H1 (cell line): ENCODE measurements at regions not wholly inside any gene's neighbourhood (a gene's known extent, or its start where the extent isn't known, plus 50 kb on each side); places are given as distances from the start of the nearest gene placed in this dataset.

Experiments
- CHD1 ChIP-seq: IDR thresholded peaks from 2 replicates; pipeline ENCODE4 v1.6.1; 2012; ENCODE audit warnings: low read depth, low read length, improper control_type of control experiment
- EZH2 ChIP-seq: fragments of 200-600 bp; sonication (generic); IDR thresholded peaks from 2 replicates; pipeline ENCODE4 v1.7.1; 2012; ENCODE audit warnings: low read depth, mild to moderate bottlenecking, moderate library complexity, low read length, inconsistent platforms; ENCODE audit not compliant: severe bottlenecking
- POLR2AphosphoS5 ChIP-seq: IDR thresholded peaks from 2 replicates; pipeline ENCODE4 v1.6.1; 2011; ENCODE audit warnings: low read depth, low read length
- RAD21 ChIP-seq, 2 experiments: IDR thresholded peaks in 1 of 2; conservative IDR thresholded peaks in 1 of 2; 2 replicates each; pipeline ENCODE4 v1.6.1; 2011; ENCODE audit warnings: low read depth in 2 of 2, low read length in 2 of 2, improper control_type of control experiment in 1 of 2, inconsistent platforms in 1 of 2, mild to moderate bottlenecking in 1 of 2, moderate library complexity in 1 of 2
- RFX5 ChIP-seq: IDR thresholded peaks from 2 replicates; pipeline ENCODE4 v1.6.1; 2011; ENCODE audit warnings: low read depth, low read length, improper control_type of control experiment, borderline replicate concordance
- SUZ12 ChIP-seq: fragments of 200-600 bp; sonication (generic); IDR thresholded peaks from 2 replicates; pipeline ENCODE4 v1.6.1; 2012; ENCODE audit warnings: mild to moderate bottlenecking, inconsistent platforms, low read length, moderate library complexity, mixed read lengths
- TF ChIP-seq, protein P1 (sequence below): IDR thresholded peaks from 2 replicates; pipeline ENCODE4 v1.6.1; 2011; ENCODE audit warnings: low read length, improper control_type of control experiment
- TF ChIP-seq, protein P2 (sequence below), 3 experiments: IDR thresholded peaks; 1 replicate in 2 of 3; 2 replicates in 1 of 3; pipeline versions ENCODE4 v1.5.1 to v1.6.1; 2011; ENCODE audit warnings: low read length in 3 of 3, mild to moderate bottlenecking in 3 of 3, inconsistent platforms in 2 of 3, low read depth in 1 of 3, moderate library complexity in 1 of 3; ENCODE audit not compliant: insufficient read depth in 1 of 3; ENCODE audit errors: control extremely low read depth in 1 of 3

DNA sequence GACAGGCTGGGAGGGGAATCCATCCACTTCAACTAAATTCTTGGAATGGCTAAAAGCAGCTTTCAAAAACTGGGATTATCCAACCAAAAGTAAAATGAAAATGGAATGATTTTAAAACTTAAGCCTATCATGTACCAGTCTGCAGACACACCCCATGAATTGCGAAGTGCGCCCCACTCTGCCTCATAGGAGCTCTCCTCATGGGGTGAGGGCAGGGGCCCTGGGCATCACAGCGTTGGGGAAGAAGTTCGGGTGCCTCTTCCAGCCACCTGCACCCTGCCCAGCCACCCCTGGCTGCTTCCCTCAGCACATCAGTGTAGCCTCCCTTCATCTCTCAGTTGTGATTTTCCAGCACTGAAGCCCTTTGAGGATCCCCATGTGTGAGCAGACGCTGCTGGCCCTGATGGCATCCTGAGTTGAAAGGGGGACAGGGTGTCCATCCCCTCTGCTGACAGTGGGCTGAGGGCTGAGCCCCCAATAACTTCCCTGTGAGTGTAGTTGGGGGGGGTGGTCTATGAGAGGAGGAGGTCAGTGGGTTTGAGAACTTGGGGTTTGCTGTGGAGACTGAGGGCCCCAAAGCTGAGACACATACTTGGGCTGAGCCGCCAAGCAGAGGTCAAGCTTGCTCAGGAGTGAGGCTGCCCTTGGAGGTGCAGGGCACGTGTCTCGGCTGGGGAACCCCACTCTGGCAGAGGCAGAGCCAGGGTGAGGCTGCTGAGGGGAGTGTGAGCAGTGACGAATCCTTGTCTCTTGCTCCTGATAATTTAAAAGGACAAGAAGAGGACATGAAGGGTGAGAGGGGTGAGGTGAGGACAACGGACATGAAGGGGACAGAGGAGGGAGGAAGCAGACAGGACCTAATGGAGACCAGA, 542.1 kb downstream of the TCERG1L start:
- TF ChIP-seq, protein P1, sequence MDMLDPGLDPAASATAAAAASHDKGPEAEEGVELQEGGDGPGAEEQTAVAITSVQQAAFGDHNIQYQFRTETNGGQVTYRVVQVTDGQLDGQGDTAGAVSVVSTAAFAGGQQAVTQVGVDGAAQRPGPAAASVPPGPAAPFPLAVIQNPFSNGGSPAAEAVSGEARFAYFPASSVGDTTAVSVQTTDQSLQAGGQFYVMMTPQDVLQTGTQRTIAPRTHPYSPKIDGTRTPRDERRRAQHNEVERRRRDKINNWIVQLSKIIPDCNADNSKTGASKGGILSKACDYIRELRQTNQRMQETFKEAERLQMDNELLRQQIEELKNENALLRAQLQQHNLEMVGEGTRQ = no peak
- TF ChIP-seq, protein P2, sequence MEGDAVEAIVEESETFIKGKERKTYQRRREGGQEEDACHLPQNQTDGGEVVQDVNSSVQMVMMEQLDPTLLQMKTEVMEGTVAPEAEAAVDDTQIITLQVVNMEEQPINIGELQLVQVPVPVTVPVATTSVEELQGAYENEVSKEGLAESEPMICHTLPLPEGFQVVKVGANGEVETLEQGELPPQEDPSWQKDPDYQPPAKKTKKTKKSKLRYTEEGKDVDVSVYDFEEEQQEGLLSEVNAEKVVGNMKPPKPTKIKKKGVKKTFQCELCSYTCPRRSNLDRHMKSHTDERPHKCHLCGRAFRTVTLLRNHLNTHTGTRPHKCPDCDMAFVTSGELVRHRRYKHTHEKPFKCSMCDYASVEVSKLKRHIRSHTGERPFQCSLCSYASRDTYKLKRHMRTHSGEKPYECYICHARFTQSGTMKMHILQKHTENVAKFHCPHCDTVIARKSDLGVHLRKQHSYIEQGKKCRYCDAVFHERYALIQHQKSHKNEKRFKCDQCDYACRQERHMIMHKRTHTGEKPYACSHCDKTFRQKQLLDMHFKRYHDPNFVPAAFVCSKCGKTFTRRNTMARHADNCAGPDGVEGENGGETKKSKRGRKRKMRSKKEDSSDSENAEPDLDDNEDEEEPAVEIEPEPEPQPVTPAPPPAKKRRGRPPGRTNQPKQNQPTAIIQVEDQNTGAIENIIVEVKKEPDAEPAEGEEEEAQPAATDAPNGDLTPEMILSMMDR (IDR thresholded peaks at IDR 0.05; ENCODE audit: control extremely low read depth in 1 of 3, insufficient read depth in 1 of 3, low read depth in 1 of 3, low read length in 3 of 3) = no peak
- TF ChIP-seq RAD21 (IDR thresholded peaks at IDR 0.05 in 1 of 2, conservative IDR thresholded peaks at IDR 0.05 in 1 of 2; ENCODE audit: low read depth in 2 of 2, low read length in 2 of 2) (no peak), POLR2AphosphoS5 (no peak), EZH2 (no peak), RFX5 (no peak), CHD1 (no peak), SUZ12 (no peak)
